ENCODE measurements at regions not wholly inside any gene's neighbourhood (a gene's known extent, or its start where the extent isn't known, plus 50 kb on each side); places are given as distances from the start of the nearest gene placed in this dataset.

DNA sequence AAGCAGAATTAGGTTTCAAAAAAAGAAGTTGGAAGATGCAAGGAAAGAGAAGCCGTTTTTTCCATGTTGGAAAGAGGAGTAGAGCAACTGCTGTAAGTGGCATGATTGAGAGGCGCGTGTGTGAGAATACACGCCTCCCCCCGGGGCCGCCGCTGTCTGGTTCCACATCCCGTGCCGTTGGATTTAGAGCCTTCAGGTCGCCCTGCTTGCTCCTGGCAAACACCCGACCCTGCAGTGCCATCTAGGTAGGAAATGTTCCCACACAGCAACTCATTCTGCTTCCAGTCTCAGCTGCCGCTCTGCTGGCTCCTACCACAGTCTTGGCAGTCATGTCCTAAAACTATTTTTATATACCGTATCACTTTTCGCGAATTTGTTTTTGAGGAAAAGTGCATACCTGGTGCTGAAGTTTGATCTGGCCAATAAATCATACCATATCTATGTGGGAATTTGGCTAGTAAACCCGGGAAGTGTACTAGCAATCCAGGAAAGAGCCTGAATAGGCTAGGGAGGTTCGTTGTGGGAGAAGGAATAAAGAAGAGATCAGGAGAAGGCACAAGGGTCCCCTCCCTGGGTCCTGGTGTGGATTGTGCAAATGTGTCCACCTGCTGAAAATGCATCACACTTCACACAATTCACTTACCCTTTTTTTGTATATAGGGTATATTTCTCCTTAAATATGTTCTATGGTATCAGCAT, 372.7 kb downstream of the FBXO15 start:
- no peak overlapping the region for H3K9ac ChIP-seq (ENCODE audit: low read depth in 1 of 2, low read length in 2 of 2)
- H3K27ac ChIP-seq (ENCODE audit: low read depth in 1 of 2, low read length in 2 of 2), result no peak overlapping the region
- no peak for DNase-seq (ENCODE audit: low spot score)
- H3K4me3 ChIP-seq (ENCODE audit: low read depth in 1 of 3, low read length in 3 of 3), result no peak overlapping the region
- no peaks in the 10 kb centered on the region for H3K36me3 ChIP-seq (ENCODE audit: control insufficient read depth in 4 of 4, insufficient read depth in 3 of 4, low read depth in 1 of 4, low read length in 3 of 4)
- WGBS, result 67% methylated on average over 17 of the region's 17 CpGs
- TF ChIP-seq, protein P1, sequence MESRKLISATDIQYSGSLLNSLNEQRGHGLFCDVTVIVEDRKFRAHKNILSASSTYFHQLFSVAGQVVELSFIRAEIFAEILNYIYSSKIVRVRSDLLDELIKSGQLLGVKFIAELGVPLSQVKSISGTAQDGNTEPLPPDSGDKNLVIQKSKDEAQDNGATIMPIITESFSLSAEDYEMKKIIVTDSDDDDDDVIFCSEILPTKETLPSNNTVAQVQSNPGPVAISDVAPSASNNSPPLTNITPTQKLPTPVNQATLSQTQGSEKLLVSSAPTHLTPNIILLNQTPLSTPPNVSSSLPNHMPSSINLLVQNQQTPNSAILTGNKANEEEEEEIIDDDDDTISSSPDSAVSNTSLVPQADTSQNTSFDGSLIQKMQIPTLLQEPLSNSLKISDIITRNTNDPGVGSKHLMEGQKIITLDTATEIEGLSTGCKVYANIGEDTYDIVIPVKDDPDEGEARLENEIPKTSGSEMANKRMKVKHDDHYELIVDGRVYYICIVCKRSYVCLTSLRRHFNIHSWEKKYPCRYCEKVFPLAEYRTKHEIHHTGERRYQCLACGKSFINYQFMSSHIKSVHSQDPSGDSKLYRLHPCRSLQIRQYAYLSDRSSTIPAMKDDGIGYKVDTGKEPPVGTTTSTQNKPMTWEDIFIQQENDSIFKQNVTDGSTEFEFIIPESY (IDR thresholded peaks at IDR 0.05), result no peak
- no peak for TF ChIP-seq EGR1 (IDR thresholded peaks at IDR 0.05; ENCODE audit: low read depth in 2 of 2)
- TF ChIP-seq, protein P2, sequence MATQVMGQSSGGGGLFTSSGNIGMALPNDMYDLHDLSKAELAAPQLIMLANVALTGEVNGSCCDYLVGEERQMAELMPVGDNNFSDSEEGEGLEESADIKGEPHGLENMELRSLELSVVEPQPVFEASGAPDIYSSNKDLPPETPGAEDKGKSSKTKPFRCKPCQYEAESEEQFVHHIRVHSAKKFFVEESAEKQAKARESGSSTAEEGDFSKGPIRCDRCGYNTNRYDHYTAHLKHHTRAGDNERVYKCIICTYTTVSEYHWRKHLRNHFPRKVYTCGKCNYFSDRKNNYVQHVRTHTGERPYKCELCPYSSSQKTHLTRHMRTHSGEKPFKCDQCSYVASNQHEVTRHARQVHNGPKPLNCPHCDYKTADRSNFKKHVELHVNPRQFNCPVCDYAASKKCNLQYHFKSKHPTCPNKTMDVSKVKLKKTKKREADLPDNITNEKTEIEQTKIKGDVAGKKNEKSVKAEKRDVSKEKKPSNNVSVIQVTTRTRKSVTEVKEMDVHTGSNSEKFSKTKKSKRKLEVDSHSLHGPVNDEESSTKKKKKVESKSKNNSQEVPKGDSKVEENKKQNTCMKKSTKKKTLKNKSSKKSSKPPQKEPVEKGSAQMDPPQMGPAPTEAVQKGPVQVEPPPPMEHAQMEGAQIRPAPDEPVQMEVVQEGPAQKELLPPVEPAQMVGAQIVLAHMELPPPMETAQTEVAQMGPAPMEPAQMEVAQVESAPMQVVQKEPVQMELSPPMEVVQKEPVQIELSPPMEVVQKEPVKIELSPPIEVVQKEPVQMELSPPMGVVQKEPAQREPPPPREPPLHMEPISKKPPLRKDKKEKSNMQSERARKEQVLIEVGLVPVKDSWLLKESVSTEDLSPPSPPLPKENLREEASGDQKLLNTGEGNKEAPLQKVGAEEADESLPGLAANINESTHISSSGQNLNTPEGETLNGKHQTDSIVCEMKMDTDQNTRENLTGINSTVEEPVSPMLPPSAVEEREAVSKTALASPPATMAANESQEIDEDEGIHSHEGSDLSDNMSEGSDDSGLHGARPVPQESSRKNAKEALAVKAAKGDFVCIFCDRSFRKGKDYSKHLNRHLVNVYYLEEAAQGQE (IDR thresholded peaks at IDR 0.05), result no peak
- TF ChIP-seq JUND (IDR thresholded peaks at IDR 0.05), result no peak
- TF ChIP-seq GABPA (IDR thresholded peaks at IDR 0.05 in 1 of 2, conservative IDR thresholded peaks at IDR 0.05 in 1 of 2), result no peak
- no peak for TF ChIP-seq SP1 (IDR thresholded peaks at IDR 0.05)
- TF ChIP-seq, protein P3, sequence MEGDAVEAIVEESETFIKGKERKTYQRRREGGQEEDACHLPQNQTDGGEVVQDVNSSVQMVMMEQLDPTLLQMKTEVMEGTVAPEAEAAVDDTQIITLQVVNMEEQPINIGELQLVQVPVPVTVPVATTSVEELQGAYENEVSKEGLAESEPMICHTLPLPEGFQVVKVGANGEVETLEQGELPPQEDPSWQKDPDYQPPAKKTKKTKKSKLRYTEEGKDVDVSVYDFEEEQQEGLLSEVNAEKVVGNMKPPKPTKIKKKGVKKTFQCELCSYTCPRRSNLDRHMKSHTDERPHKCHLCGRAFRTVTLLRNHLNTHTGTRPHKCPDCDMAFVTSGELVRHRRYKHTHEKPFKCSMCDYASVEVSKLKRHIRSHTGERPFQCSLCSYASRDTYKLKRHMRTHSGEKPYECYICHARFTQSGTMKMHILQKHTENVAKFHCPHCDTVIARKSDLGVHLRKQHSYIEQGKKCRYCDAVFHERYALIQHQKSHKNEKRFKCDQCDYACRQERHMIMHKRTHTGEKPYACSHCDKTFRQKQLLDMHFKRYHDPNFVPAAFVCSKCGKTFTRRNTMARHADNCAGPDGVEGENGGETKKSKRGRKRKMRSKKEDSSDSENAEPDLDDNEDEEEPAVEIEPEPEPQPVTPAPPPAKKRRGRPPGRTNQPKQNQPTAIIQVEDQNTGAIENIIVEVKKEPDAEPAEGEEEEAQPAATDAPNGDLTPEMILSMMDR (IDR thresholded peaks at IDR 0.05; ENCODE audit: low read depth, low read length, missing input control), result no peak
- TF ChIP-seq, protein P4, sequence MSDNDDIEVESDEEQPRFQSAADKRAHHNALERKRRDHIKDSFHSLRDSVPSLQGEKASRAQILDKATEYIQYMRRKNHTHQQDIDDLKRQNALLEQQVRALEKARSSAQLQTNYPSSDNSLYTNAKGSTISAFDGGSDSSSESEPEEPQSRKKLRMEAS (IDR thresholded peaks at IDR 0.05), result no peak
- no peak for TF ChIP-seq HNF4A (conservative IDR thresholded peaks at IDR 0.05)
- TF ChIP-seq NR2F2 (IDR thresholded peaks at IDR 0.05), result no peak
- TF ChIP-seq HNF4G (IDR thresholded peaks at IDR 0.05), result no peak
- H3K9me3 ChIP-seq (ENCODE audit: control insufficient read depth in 4 of 4, low read length in 3 of 4), result no peaks in the 10 kb centered on the region
- H3K27me3 ChIP-seq (ENCODE audit: control insufficient read depth in 4 of 4, insufficient read depth in 4 of 4, low read length in 3 of 4), result peaks cover 0 to 2% (median 0%) of the 10 kb centered on the region in 4 donors
- no peaks in the 10 kb centered on the region for H3K4me1 ChIP-seq (ENCODE audit: control insufficient read depth in 4 of 4, insufficient read depth in 4 of 4, low read length in 3 of 4)

DNA sequence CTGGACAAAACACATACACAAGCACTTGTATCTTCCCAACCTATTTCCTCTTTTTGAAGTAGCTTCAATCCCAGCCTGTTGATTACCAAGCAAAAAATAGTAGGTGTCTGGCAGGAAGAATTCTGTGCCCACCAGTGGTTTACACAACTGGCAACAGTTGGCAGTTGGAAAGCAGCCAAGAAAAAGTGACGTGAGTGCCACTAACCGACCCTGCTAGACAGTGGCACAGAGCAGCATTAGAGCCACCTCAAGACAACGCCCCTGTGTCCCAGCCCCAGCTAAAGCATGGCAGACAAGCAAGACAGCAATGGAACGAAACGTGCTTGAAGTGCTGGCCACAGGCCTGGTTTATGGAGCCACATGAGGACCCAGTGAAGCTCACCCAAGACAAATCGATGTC, 379.6 kb downstream of the FBXO15 start:
- Histone ChIP-seq H3K4me3 (ENCODE audit: low read depth in 1 of 3, low read length in 3 of 3) (no peak overlapping the region), H3K27me3 (ENCODE audit: control insufficient read depth in 4 of 4, insufficient read depth in 4 of 4, low read length in 3 of 4) (no peaks in the 10 kb centered on the region), H3K27ac (ENCODE audit: low read depth in 1 of 2, low read length in 2 of 2) (no peak overlapping the region), H3K36me3 (ENCODE audit: control insufficient read depth in 4 of 4, insufficient read depth in 3 of 4, low read depth in 1 of 4, low read length in 3 of 4) (no peaks in the 10 kb centered on the region), H3K9ac (ENCODE audit: low read depth in 1 of 2, low read length in 2 of 2) (no peak overlapping the region), H3K9me3 (ENCODE audit: control insufficient read depth in 4 of 4, low read length in 3 of 4) (no peaks in the 10 kb centered on the region), H3K4me1 (ENCODE audit: control insufficient read depth in 4 of 4, insufficient read depth in 4 of 4, low read length in 3 of 4) (no peaks in the 10 kb centered on the region)
- DNase-seq (ENCODE audit: low spot score), result no peak
- no peak for TF ChIP-seq NR2F2 (IDR thresholded peaks at IDR 0.05)
- TF ChIP-seq, protein P4 (IDR thresholded peaks at IDR 0.05), result no peak
- 55% methylated on average over 6 of the region's 6 CpGs for WGBS

Data from liver (tissue), 8 donors.